ENCODE measurements at regions not wholly inside any gene's neighbourhood (a gene's known extent, or its start where the extent isn't known, plus 50 kb on each side); places are given as distances from the start of the nearest gene placed in this dataset.

GRCh38 chr18:25630682-25631081 lies 278.7 kb upstream of the ZNF521 start:
- no peak for DNase-seq

GRCh38 chr18:25621682-25622081 lies 269.7 kb upstream of the ZNF521 start:
- DNase-seq = no peak

GRCh38 chr18:25621144-25621543 lies 269.2 kb upstream of the ZNF521 start:
- no peak for DNase-seq

- DNase-seq = no peak
Observed at GRCh38 chr18:25614168-25614567, 262.2 kb upstream of the ZNF521 start.

GRCh38 chr18:25612466-25612865 lies 260.5 kb upstream of the ZNF521 start:
- DNase-seq = no peak

- no peak for DNase-seq
Observed at GRCh38 chr18:25608091-25608490, 256.1 kb upstream of the ZNF521 start.

- no peak for DNase-seq
Observed at GRCh38 chr18:25604894-25605597, 253.1 kb upstream of the ZNF521 start.

- no peak for DNase-seq
Observed at GRCh38 chr18:25604196-25604893, 252.4 kb upstream of the ZNF521 start.

- DNase-seq = no peak
Observed at GRCh38 chr18:25599443-25599842, 247.5 kb upstream of the ZNF521 start.

GRCh38 chr18:25597476-25597875 lies 245.5 kb upstream of the ZNF521 start:
- DNase-seq = no peak

GRCh38 chr18:25595274-25596060 lies 243.5 kb upstream of the ZNF521 start:
- DNase-seq = no peak

- no peak for DNase-seq
Observed at GRCh38 chr18:25594351-25594750, 242.4 kb upstream of the ZNF521 start.

- DNase-seq = no peak
Observed at GRCh38 chr18:25592804-25593360, 240.9 kb upstream of the ZNF521 start.

GRCh38 chr18:25590456-25590855 lies 238.5 kb upstream of the ZNF521 start:
- no peak for DNase-seq

- DNase-seq = no peak
Observed at GRCh38 chr18:25587545-25587944, 235.6 kb upstream of the ZNF521 start.

GRCh38 chr18:25568986-25569385 lies 217.0 kb upstream of the ZNF521 start:
- DNase-seq = no peak

- DNase-seq = no peak
Observed at GRCh38 chr18:25563816-25564683, 212.1 kb upstream of the ZNF521 start.

- DNase-seq = no peak
Observed at GRCh38 chr18:25563346-25563745, 211.4 kb upstream of the ZNF521 start.

- no peak for DNase-seq
Observed at GRCh38 chr18:25561918-25562317, 210.0 kb upstream of the ZNF521 start.

- no peak for DNase-seq
Observed at GRCh38 chr18:25560369-25560768, 208.4 kb upstream of the ZNF521 start.

- DNase-seq = no peak
Observed at GRCh38 chr18:25557011-25557410, 205.0 kb upstream of the ZNF521 start.

GRCh38 chr18:25553631-25554263 lies 201.8 kb upstream of the ZNF521 start:
- no peak for DNase-seq

Measured in NCI-H345 (cell line).